H1 (cell line): ENCODE measurements at regions not wholly inside any gene's neighbourhood (a gene's known extent, or its start where the extent isn't known, plus 50 kb on each side); places are given as distances from the start of the nearest gene placed in this dataset.

Experiments
- CTCF ChIA-PET: fragments of 300-600 bp; sonication (Branson Sonifier 250); formaldehyde crosslinking; loops from one replicate; lab custom pipeline; 2021; ENCODE audit not compliant: partially characterized antibody; lab: Charles Lee
- POLR2A ChIA-PET: fragments of 300-600 bp; sonication (Branson Sonifier 250); formaldehyde crosslinking; loops from one replicate; lab custom pipeline; 2021; ENCODE audit warnings: inconsistent platforms; ENCODE audit not compliant: partially characterized antibody; lab: Charles Lee
- DNase-seq, 2 experiments: peaks; one replicate each; pipeline versions ENCODE4 v3.0.0 to v3.0.0-alpha.2; 2010 to 2022; ENCODE audit warnings: low spot score in 2 of 2, low read depth in 1 of 2, mixed read lengths in 1 of 2
- FAIRE-seq: peaks from 2 replicates; lab custom pipeline; 2011; peaks lifted over from hg19 to GRCh38; lab: Jason Lieb, UNC
- H2AFZ ChIP-seq: 2 replicates; pipeline ENCODE4 v1.8.1; 2012; ENCODE audit warnings: low read length, inconsistent platforms
- H2AK5ac ChIP-seq: 2 replicates; pipeline ENCODE4 v1.6.1; 2013; ENCODE audit warnings: low read depth, low read length
- H2BK120ac ChIP-seq: replicated peaks from 2 replicates; pipeline ENCODE3; 2013; ENCODE audit warnings: low read depth, low read length, inconsistent platforms
- H2BK12ac ChIP-seq: 2 replicates; pipeline ENCODE4 v1.6.1; 2013; ENCODE audit warnings: low read depth, low read length
- H2BK15ac ChIP-seq: 2 replicates; pipeline ENCODE4 v1.6.1; 2013; ENCODE audit warnings: low read length
- H2BK20ac ChIP-seq: 2 replicates; pipeline ENCODE4 v1.6.1; 2013; ENCODE audit warnings: low read length
- H2BK5ac ChIP-seq: 2 replicates; pipeline ENCODE4 v1.6.1; 2013; ENCODE audit warnings: low read depth, low read length
- H3K14ac ChIP-seq: 2 replicates; pipeline ENCODE4 v1.6.1; 2013; ENCODE audit warnings: inconsistent platforms; ENCODE audit not compliant: insufficient read length
- H3K18ac ChIP-seq: 2 replicates; pipeline ENCODE4 v1.6.1; 2013; ENCODE audit warnings: low read length; ENCODE audit errors: extremely low read depth
- H3K23ac ChIP-seq: 2 replicates; pipeline ENCODE4 v1.6.1; 2013; ENCODE audit warnings: inconsistent platforms; ENCODE audit not compliant: insufficient read length
- H3K23me2 ChIP-seq: 2 replicates; pipeline ENCODE4 v1.6.1; 2013; ENCODE audit warnings: low read depth, low read length
- H3K27ac ChIP-seq: 2 replicates; pipeline ENCODE4 v1.6.1; 2011; ENCODE audit warnings: low read depth, low read length, inconsistent platforms
- H3K27me3 ChIP-seq, 4 experiments: replicated peaks in 1 of 4; 1 replicate in 1 of 4; 2 replicates in 3 of 4; pipeline versions ENCODE4 v1.6.1 to v1.8.1; 2011 to 2013; ENCODE audit warnings: low read length in 3 of 4, mild to moderate bottlenecking in 3 of 4, inconsistent platforms in 2 of 4, mixed read lengths in 2 of 4, moderate library complexity in 1 of 4; ENCODE audit not compliant: control insufficient read depth in 3 of 4, insufficient read depth in 3 of 4; ENCODE audit errors: extremely low read depth in 1 of 4
- H3K36me3 ChIP-seq, 4 experiments: 2 replicates each; pipeline versions ENCODE4 v1.6.1 to v1.8.1; 2011 to 2013; ENCODE audit warnings: mild to moderate bottlenecking in 4 of 4, low read length in 3 of 4, moderate library complexity in 2 of 4, control low read depth in 1 of 4, inconsistent platforms in 1 of 4; ENCODE audit not compliant: insufficient read depth in 4 of 4, control insufficient read depth in 2 of 4
- H3K4ac ChIP-seq: replicated peaks from 2 replicates; pipeline ENCODE3; 2013; ENCODE audit warnings: low read length, low read depth, mixed read lengths, inconsistent platforms; ENCODE audit not compliant: insufficient read length
- H3K4me1 ChIP-seq, 4 experiments: replicated peaks in 1 of 4; 1 replicate in 1 of 4; 2 replicates in 3 of 4; pipeline versions ENCODE4 v1.6.1 to v1.8.1; 2011 to 2013; ENCODE audit warnings: low read length in 3 of 4, inconsistent platforms in 2 of 4, mixed read lengths in 1 of 4; ENCODE audit not compliant: insufficient read depth in 4 of 4, control insufficient read depth in 3 of 4
- H3K4me2 ChIP-seq, 2 experiments: 2 replicates each; pipeline versions ENCODE4 v1.6.1 to v1.8.1; 2011 to 2013; ENCODE audit warnings: low read depth in 2 of 2, low read length in 2 of 2, control low read depth in 1 of 2, inconsistent platforms in 1 of 2, mild to moderate bottlenecking in 1 of 2; ENCODE audit not compliant: insufficient read depth in 1 of 2
- H3K4me3 ChIP-seq, 4 experiments: fragments of 200-600, 300-600 bp in 1 of 4; sonication (generic), shearing (Covaris generic), sonication (Bioruptor Twin) in 1 of 4; 2 replicates each; pipeline versions ENCODE4 v1.5.1 to v1.8.1; 2011 to 2016; ENCODE audit warnings: low read length in 4 of 4, low read depth in 3 of 4, control low read depth in 2 of 4, inconsistent platforms in 2 of 4, mild to moderate bottlenecking in 2 of 4, mixed read lengths in 1 of 4, moderate library complexity in 1 of 4; ENCODE audit not compliant: insufficient read depth in 2 of 4; ENCODE audit errors: extremely low read depth in 1 of 4
- H3K56ac ChIP-seq: replicated peaks from 2 replicates; pipeline ENCODE3; 2013; ENCODE audit warnings: low read depth, mild to moderate bottlenecking, mixed read lengths, low read length, inconsistent platforms; ENCODE audit not compliant: insufficient read length
- H3K79me1 ChIP-seq: 2 replicates; pipeline ENCODE4 v1.6.1; 2013; ENCODE audit warnings: low read depth, low read length, control low read depth
- H3K79me2 ChIP-seq, 2 experiments: 2 replicates each; pipeline versions ENCODE4 v1.6.1 to v1.8.1; 2012 to 2013; ENCODE audit warnings: low read length in 2 of 2, mild to moderate bottlenecking in 2 of 2, inconsistent platforms in 1 of 2; ENCODE audit not compliant: insufficient read depth in 2 of 2, control insufficient read depth in 1 of 2
- H3K9ac ChIP-seq, 4 experiments: replicated peaks in 1 of 4; 1 replicate in 1 of 4; 2 replicates in 3 of 4; pipeline versions ENCODE4 v1.6.1 to v1.8.1; 2011 to 2013; ENCODE audit warnings: low read depth in 3 of 4, low read length in 3 of 4, control low read depth in 2 of 4, mild to moderate bottlenecking in 2 of 4, moderate library complexity in 2 of 4, inconsistent platforms in 1 of 4; ENCODE audit errors: extremely low read depth in 1 of 4
- H3K9me3 ChIP-seq, 2 experiments: 2 replicates each; pipeline versions ENCODE4 v1.6.1 to v1.8.1; 2012 to 2013; ENCODE audit warnings: mild to moderate bottlenecking in 2 of 2, moderate library complexity in 2 of 2, control low read depth in 1 of 2, inconsistent platforms in 1 of 2, low read depth in 1 of 2, low read length in 1 of 2, mixed read lengths in 1 of 2; ENCODE audit not compliant: insufficient read depth in 2 of 2
- H4K20me1 ChIP-seq, 2 experiments: replicated peaks in 1 of 2; 2 replicates each; pipeline versions ENCODE3 to v1.8.1; 2011 to 2013; ENCODE audit warnings: inconsistent platforms in 2 of 2, low read length in 2 of 2, mild to moderate bottlenecking in 1 of 2; ENCODE audit not compliant: insufficient read depth in 2 of 2, control insufficient read depth in 1 of 2
- H4K5ac ChIP-seq: 2 replicates; pipeline ENCODE4 v1.6.1; 2013; ENCODE audit warnings: low read length, low read depth, mixed read lengths, inconsistent platforms; ENCODE audit not compliant: insufficient read length
- H4K8ac ChIP-seq: 2 replicates; pipeline ENCODE4 v1.8.0; 2013; ENCODE audit warnings: mild to moderate bottlenecking, moderate library complexity, low read length, inconsistent platforms; ENCODE audit not compliant: insufficient read depth; ENCODE audit errors: extremely low read depth
- H4K91ac ChIP-seq: replicated peaks from 2 replicates; pipeline ENCODE3; 2013; ENCODE audit warnings: low read length, mixed read lengths, inconsistent platforms; ENCODE audit not compliant: insufficient read length
- CHD7 ChIP-seq: fragments of 300-600 bp; sonication (generic); IDR thresholded peaks from 2 replicates; pipeline ENCODE4 v1.7.1; 2012; ENCODE audit warnings: low read length, moderate library complexity, mild to moderate bottlenecking, inconsistent platforms; ENCODE audit not compliant: insufficient replicate concordance
- WGBS, 2 experiments: shearing (Covaris generic) in 1 of 2; methylation state at CpG; one replicate each; pipeline versions ENCODE4 v1.1.6 to v1.1.7; 2013 to 2015; ENCODE audit warnings: low lambda C conversion rate in 2 of 2, mixed read lengths in 2 of 2, inconsistent platforms in 1 of 2, low coverage in 1 of 2, missing lambda C conversion rate in 1 of 2; ENCODE audit not compliant: insufficient replicate concordance in 2 of 2, insufficient coverage in 1 of 2, insufficient read length in 1 of 2; ENCODE audit errors: extremely low coverage in 1 of 2, missing lambda C conversion rate in 1 of 2; 5-methylcytosine and 5-hydroxymethylcytosine counted together

- Histone ChIP-seq H3K23me2 (no peaks in the 10 kb centered on the region), H4K20me1 (no peaks in the 10 kb centered on the region), H3K56ac (no peak overlapping the region), H3K4ac (no peak overlapping the region), H3K36me3 (no peaks in the 10 kb centered on the region), H2AFZ (no peak overlapping the region), H3K79me1 (no peaks in the 10 kb centered on the region), H2BK5ac (no peak overlapping the region), H3K4me1 (no peaks in the 10 kb centered on the region), H3K9ac (no peak overlapping the region), H4K5ac (no peak overlapping the region), H4K8ac (no peak overlapping the region), H3K14ac (no peak overlapping the region), H3K18ac (no peak overlapping the region), H4K91ac (no peak overlapping the region), H3K4me3 (no peak overlapping the region), H3K23ac (no peak overlapping the region), H2BK20ac (no peak overlapping the region), H2BK120ac (no peak overlapping the region), H2BK12ac (no peak overlapping the region), H3K79me2 (no peaks in the 10 kb centered on the region), H3K4me2 (no peak overlapping the region), H3K9me3 (peaks cover 0 to 3% of the 10 kb centered on the region in 2 experiments; a peak in 1 of 4 replicates), H3K27ac (no peak overlapping the region), H2BK15ac (no peak overlapping the region), H2AK5ac (no peak overlapping the region), H3K27me3 (no peaks in the 10 kb centered on the region)
- DNase-seq (no peak), FAIRE-seq (no peak)
- ChIA-PET CTCF (no interaction called here), POLR2A (no interaction called here)
- WGBS, 2 experiments: 83% methylated on average over 2 of the region's 2 CpGs; no CpG with 5 or more reads in 1 of the 2 experiments
- no peak for TF ChIP-seq CHD7
Measured at GRCh38 chr21:35127851-35128250, 78.7 kb upstream of the RUNX1 start.
